ENCODE measurements at regions not wholly inside any gene's neighbourhood (a gene's known extent, or its start where the extent isn't known, plus 50 kb on each side); places are given as distances from the start of the nearest gene placed in this dataset.

DNA sequence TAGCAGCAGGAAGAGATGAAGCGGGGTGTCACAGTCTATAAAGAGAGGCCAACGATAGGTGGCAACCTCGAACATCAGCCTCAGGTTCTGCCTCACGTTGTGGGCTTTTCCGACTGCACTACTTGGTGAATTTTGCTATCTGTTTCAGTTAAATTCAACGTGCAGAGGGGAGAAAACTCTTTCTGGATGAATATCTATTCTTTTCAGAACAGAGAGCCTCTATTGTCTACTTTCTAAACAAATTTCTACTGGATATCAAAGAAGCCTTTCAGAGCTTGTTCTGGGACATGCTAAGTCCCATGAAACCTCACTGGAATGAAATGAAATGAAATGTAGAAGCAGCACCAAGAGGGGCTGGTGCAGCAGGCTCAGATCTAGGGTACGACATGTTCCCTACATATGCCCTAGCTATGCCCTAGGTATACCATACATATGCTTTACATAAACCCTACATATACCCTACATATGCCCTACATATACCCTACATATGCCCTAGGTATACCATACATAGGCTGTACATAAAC lies 116.5 kb upstream of the TRIM2 start:
- TF ChIP-seq, protein P1, sequence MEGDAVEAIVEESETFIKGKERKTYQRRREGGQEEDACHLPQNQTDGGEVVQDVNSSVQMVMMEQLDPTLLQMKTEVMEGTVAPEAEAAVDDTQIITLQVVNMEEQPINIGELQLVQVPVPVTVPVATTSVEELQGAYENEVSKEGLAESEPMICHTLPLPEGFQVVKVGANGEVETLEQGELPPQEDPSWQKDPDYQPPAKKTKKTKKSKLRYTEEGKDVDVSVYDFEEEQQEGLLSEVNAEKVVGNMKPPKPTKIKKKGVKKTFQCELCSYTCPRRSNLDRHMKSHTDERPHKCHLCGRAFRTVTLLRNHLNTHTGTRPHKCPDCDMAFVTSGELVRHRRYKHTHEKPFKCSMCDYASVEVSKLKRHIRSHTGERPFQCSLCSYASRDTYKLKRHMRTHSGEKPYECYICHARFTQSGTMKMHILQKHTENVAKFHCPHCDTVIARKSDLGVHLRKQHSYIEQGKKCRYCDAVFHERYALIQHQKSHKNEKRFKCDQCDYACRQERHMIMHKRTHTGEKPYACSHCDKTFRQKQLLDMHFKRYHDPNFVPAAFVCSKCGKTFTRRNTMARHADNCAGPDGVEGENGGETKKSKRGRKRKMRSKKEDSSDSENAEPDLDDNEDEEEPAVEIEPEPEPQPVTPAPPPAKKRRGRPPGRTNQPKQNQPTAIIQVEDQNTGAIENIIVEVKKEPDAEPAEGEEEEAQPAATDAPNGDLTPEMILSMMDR (IDR thresholded peaks at IDR 0.05): no peak

DNA sequence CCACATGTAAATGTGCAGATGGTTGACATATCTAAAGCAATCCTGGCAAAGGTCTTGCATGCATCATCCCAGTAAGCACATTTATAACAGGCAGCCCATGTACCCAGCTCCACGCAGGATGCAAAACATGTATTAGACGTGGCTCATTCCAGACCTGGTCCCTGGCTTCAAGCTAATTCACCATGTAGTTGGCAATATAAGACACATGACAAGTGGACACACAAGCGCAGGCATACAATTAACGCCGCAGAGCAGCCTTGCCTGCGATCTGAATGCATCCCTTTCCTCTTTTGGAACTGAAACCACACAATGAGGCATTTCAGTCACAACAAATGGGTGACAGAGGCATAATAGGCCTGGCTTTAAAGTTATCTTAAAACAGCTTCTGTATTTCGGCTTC lies 114.5 kb upstream of the TRIM2 start:
- TF ChIP-seq, protein P1 (IDR thresholded peaks at IDR 0.05): no peak

DNA sequence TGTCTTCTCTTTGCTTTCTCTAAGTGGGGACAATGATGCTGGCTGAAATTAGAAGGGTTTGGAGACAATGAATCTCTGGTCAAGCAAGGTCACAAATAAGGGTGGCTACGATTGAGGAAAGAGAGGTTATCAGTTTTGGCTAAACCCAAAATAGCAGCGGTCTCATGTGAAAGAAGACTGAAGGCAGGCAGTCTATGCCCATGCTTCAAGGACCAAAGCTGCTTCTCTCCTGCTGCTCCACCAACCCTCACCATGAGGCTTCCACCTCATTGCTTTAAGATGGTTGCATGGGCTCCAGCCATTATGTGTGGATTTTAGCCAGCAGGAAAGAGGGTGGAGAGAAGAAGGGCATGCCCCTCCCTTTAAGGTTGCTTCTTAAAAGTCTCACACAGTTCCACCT lies 114.1 kb upstream of the TRIM2 start:
- TF ChIP-seq, protein P1 (IDR thresholded peaks at IDR 0.05): no peak

DNA sequence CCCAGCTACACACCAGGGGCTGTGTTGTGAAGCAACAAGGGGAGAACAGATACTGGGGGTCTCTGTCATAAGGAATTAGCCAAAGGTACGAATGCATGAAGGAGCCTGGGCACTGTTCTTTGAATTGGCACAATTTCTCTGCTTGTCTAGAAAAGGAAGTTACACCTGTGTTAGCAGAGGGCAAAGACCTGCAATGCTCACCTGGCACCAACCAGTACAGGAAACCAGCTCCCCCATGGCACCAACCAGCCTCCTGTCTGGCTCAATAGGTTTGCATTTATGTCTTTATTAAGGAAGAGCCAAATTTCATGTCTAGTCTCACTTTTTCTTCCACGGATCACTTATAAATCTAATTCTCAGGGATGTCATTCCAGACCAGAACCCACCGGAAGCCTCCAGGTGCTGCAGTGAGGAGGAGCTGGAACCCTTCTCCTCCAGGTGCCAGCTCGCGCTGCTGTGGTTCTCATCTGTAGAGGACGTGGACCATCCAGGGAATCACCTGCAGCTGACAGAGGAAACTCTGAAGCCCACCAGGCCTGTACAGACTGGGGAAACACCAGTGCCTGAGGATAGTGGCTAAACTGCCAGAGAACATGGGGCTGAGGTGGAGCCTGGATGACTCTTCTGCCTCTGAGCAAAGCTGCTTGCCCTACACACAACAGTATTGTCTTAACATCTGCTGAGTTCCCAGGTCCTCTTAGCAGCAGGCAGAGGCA lies 113.4 kb upstream of the TRIM2 start:
- TF ChIP-seq, protein P1 (IDR thresholded peaks at IDR 0.05): no peak

DNA sequence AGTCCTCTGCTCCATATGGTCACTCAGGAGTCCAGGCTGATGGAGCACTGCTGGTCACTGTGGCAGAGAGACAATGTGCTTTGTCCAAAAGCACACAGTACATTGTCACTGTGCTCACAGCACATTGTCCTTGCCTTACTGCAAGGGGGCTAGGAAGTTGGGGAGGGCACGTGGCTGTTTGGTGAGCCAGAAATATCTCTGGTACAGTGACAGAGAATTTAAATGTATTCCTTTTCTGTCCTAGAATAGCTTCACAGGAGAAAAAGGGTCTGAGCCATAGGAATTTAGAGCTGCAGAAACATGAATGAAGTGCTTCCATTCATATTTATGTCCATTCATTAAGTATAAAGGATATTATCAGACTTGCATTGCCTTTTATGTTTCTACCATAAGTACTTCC lies 110.8 kb upstream of the TRIM2 start:
- TF ChIP-seq, protein P1 (IDR thresholded peaks at IDR 0.05): no peak

DNA sequence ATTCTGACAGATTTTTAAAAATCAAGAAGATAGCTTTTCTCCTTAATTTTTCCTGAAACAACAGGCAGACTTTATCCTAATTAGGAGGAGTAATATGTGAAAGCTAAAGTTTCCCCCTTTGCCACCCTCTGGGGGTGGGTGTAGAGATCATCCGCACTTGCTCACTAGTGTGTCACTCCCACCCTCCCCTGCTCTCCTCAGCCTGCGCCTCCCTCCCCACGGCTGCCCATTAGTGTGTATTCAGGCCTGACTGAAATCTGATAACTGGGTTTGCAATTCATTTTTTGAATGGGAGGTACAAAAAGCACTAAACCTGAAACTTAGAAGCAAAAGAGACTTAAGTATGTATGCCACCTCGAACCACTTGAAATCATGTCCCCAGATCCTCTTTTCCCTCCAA lies 110.4 kb upstream of the TRIM2 start:
- TF ChIP-seq, protein P1 (IDR thresholded peaks at IDR 0.05): no peak

DNA sequence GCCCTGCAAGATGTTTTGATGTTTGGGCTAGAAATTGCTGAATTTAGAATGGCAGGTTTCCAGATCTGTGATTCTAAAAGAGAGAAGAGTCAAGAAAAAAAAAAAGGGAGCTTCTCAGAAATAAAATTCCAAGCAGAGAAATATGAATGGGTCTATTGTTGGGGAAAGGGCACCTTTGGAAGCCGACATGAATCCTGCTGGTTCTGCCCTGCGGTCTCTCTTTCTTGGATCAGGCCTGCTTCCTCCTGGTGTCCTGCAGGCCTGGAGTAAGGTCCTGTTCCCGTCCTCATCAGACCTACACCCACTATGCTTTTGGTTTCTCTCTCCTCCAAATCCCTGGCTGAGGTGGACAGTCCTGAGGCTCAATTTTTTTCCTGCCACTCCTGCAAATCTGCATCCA lies 109.8 kb upstream of the TRIM2 start:
- TF ChIP-seq, protein P1 (IDR thresholded peaks at IDR 0.05): no peak

Measured in LNCAP (cell line).